ENCODE measurements at regions not wholly inside any gene's neighbourhood (a gene's known extent, or its start where the extent isn't known, plus 50 kb on each side); places are given as distances from the start of the nearest gene placed in this dataset.

- TF ChIP-seq POLR2A (IDR thresholded peaks at IDR 0.05; ENCODE audit: borderline replicate concordance, extremely low read depth, insufficient read depth, insufficient read length) (no peak), CTCF (IDR thresholded peaks at IDR 0.05 in 2 of 3, conservative IDR thresholded peaks at IDR 0.05 in 1 of 3; ENCODE audit: borderline replicate concordance in 1 of 3, insufficient read depth in 1 of 3, low read depth in 2 of 3, low read length in 2 of 3) (no peak)
Measured at GRCh38 chr10:133026171-133026570, 61.6 kb upstream of the ADGRA1 start.
